K562 (cell line): ENCODE measurements at regions not wholly inside any gene's neighbourhood (a gene's known extent, or its start where the extent isn't known, plus 50 kb on each side); places are given as distances from the start of the nearest gene placed in this dataset.

Experiments
- ATAC-seq: fragments of 200-7000 bp; cut with Tn5 transposase; 3 replicates; pipeline ENCODE4 v1.9.1; 2020; ENCODE audit warnings: moderate library complexity
- BruUV-seq: library from RNA; stranded (reverse); fragments of 400-500 nt; replicated peaks from 2 replicates; lab custom pipeline; 2021; lab: Mats Ljungman, UMichigan
- CTCF ChIA-PET: fragments of 300-600 bp; formaldehyde crosslinking; extraction: SDS; loops from one replicate; lab custom pipeline; 2021; ENCODE audit warnings: low intra/inter-chr PET ratio; lab: Yijun Ruan, JAX
- POLR2A ChIA-PET: fragments of 300-600, 350-650 bp; sonication (Branson Sonifier 250); formaldehyde crosslinking; extraction: SDS; loops from one replicate; lab custom pipeline; 2021; ENCODE audit warnings: antibody characterized with exemption, inconsistent platforms; lab: Yijun Ruan, JAX
- DNase-seq, 4 experiments: peaks; one replicate each; pipeline versions ENCODE4 v3.0.0 to v3.0.0-alpha.2; 2011 to 2018; ENCODE audit warnings: low spot score in 3 of 4, mixed read lengths in 3 of 4; ENCODE audit errors: extremely low read depth in 1 of 4
- FAIRE-seq: peaks from 2 replicates; lab custom pipeline; 2011; peaks lifted over from hg19 to GRCh38; lab: Jason Lieb, UNC
- H2AFZ ChIP-seq: 2 replicates; pipeline ENCODE4 v1.6.0; 2011; ENCODE audit warnings: low read depth, low read length, control low read depth, inconsistent platforms
- H3K27ac ChIP-seq: fragments of 200-600 bp; 3 replicates; pipeline ENCODE4 v1.8.0; 2011; ENCODE audit warnings: low read depth, mild to moderate bottlenecking, control low read depth, inconsistent platforms, low read length, moderate library complexity, mixed read lengths; ENCODE audit errors: extremely low read depth
- H3K27me3 ChIP-seq, 2 experiments: fragments of 300-600 bp in 1 of 2; 2 replicates in 1 of 2; 3 replicates in 1 of 2; pipeline versions ENCODE4 v1.6.0 to v1.8.0; 2011; ENCODE audit warnings: inconsistent platforms in 2 of 2, low read length in 2 of 2, mild to moderate bottlenecking in 1 of 2, mixed read lengths in 1 of 2, moderate library complexity in 1 of 2; ENCODE audit not compliant: control insufficient read depth in 2 of 2, insufficient read depth in 2 of 2
- H3K36me3 ChIP-seq: fragments of 300-600 bp; 3 replicates; pipeline ENCODE4 v1.8.0; 2011; ENCODE audit warnings: mild to moderate bottlenecking, low read length, inconsistent platforms; ENCODE audit not compliant: control insufficient read depth, insufficient read depth
- H3K4me1 ChIP-seq, 2 experiments: fragments of 200-600 bp in 1 of 2; replicated peaks in 1 of 2; 2 replicates in 1 of 2; 3 replicates in 1 of 2; pipeline versions ENCODE4 v1.5.1 to v1.8.0; 2011; ENCODE audit warnings: inconsistent platforms in 2 of 2, low read length in 2 of 2, mild to moderate bottlenecking in 1 of 2, mixed read lengths in 1 of 2, moderate library complexity in 1 of 2; ENCODE audit not compliant: control insufficient read depth in 2 of 2, insufficient read depth in 2 of 2
- H3K4me2 ChIP-seq: 2 replicates; pipeline ENCODE4 v1.6.1; 2011; ENCODE audit warnings: low read length, control low read depth, inconsistent platforms, mixed read lengths; ENCODE audit not compliant: insufficient read depth
- H3K4me3 ChIP-seq: fragments of 200-600 bp; sonication (generic), shearing (Covaris generic); 2 replicates; pipeline ENCODE4 v1.5.1; 2016; ENCODE audit warnings: control low read depth, inconsistent platforms
- H3K79me2 ChIP-seq: fragments of 200-600 bp; 3 replicates; pipeline ENCODE4 v1.8.0; 2011; ENCODE audit warnings: low read length, inconsistent platforms; ENCODE audit not compliant: control insufficient read depth, insufficient read depth
- H3K9ac ChIP-seq, 2 experiments: 2 replicates each; pipeline versions ENCODE4 v1.6.0 to v1.6.1; 2011; ENCODE audit warnings: low read depth in 2 of 2, low read length in 2 of 2, control low read depth in 1 of 2, inconsistent platforms in 1 of 2, mild to moderate bottlenecking in 1 of 2, mixed read lengths in 1 of 2; ENCODE audit not compliant: insufficient read depth in 1 of 2
- H3K9me1 ChIP-seq: one replicate; pipeline ENCODE4 v1.6.0; 2011; ENCODE audit warnings: inconsistent platforms, mild to moderate bottlenecking, low read length, moderate library complexity; ENCODE audit not compliant: control insufficient read depth, insufficient read depth
- H3K9me3 ChIP-seq: replicated peaks from 2 replicates; pipeline ENCODE4 v1.5.1; 2011; ENCODE audit warnings: low read depth, low read length, inconsistent platforms; ENCODE audit not compliant: control insufficient read depth, insufficient read depth
- H4K20me1 ChIP-seq: replicated peaks from 2 replicates; pipeline ENCODE4 v1.6.1; 2011; ENCODE audit warnings: low read length, inconsistent platforms, mixed read lengths; ENCODE audit not compliant: control insufficient read depth, insufficient read depth
- ATF3 ChIP-seq, 2 experiments: fragments of 450-650 bp in 1 of 2; sonication (generic) in 1 of 2; formaldehyde crosslinking in 1 of 2; IDR thresholded peaks in 1 of 2; conservative IDR thresholded peaks in 1 of 2; 2 replicates each; pipeline versions ENCODE4 v1.6.1 to v1.8.1; 2016 to 2023; ENCODE audit warnings: mild to moderate bottlenecking in 2 of 2, moderate library complexity in 2 of 2, inconsistent platforms in 1 of 2, missing genetic modification reagents in 1 of 2
- CEBPB ChIP-seq: fragments of 450-650 bp; IDR thresholded peaks from 2 replicates; pipeline ENCODE4 v1.6.1; 2016; ENCODE audit warnings: missing genetic modification characterization, missing compliant biosample characterization
- CEBPG ChIP-seq, 3 experiments: fragments of 200-800 bp in 1 of 3; sonication (Bioruptor generic) in 1 of 3; sonication (generic) in 1 of 3; formaldehyde crosslinking in 1 of 3; IDR thresholded peaks in 2 of 3; conservative IDR thresholded peaks in 1 of 3; 2 replicates each; pipeline versions ENCODE4 v1.6.1 to v1.8.0; 2016 to 2022; ENCODE audit warnings: missing compliant biosample characterization in 2 of 3, missing genetic modification characterization in 2 of 3, mild to moderate bottlenecking in 1 of 3, missing genetic modification reagents in 1 of 3
- CSDE1 ChIP-seq, 2 experiments: fragments of 450-650 bp; IDR thresholded peaks; 2 replicates each; pipeline ENCODE4 v1.6.1; 2016; ENCODE audit warnings: mild to moderate bottlenecking in 1 of 2
- ILF3 ChIP-seq: fragments of 450-650 bp; IDR thresholded peaks from 2 replicates; pipeline ENCODE4 v1.6.1; 2018; ENCODE audit warnings: antibody characterized with exemption, mild to moderate bottlenecking, moderate library complexity, borderline replicate concordance
- IRF9 ChIP-seq: fragments of 450-650 bp; IDR thresholded peaks from 2 replicates; pipeline ENCODE4 v1.6.1; 2016; ENCODE audit warnings: missing biosample characterization, missing genetic modification characterization
- JUND ChIP-seq, 2 experiments: IDR thresholded peaks; 2 replicates in 1 of 2; 3 replicates in 1 of 2; pipeline ENCODE4 v1.6.1; 2011; ENCODE audit warnings: borderline replicate concordance in 2 of 2, low read depth in 2 of 2, low read length in 2 of 2, improper control_type of control experiment in 1 of 2, missing biosample characterization in 1 of 2, missing genetic modification characterization in 1 of 2, missing genetic modification reagents in 1 of 2
- SIN3A ChIP-seq, 2 experiments: fragments of 150-350 bp in 1 of 2; IDR thresholded peaks; 2 replicates each; pipeline ENCODE4 v1.6.1; 2011 to 2016; ENCODE audit warnings: borderline replicate concordance in 2 of 2, low read depth in 2 of 2, low read length in 2 of 2, mild to moderate bottlenecking in 2 of 2, moderate library complexity in 2 of 2; ENCODE audit not compliant: control insufficient read depth in 1 of 2
- TRIM24 ChIP-seq, 2 experiments: fragments of 450-650 bp; IDR thresholded peaks; 2 replicates each; pipeline ENCODE4 v1.6.1; 2016
- TRIM28 ChIP-seq: fragments of 450-650 bp; IDR thresholded peaks from 2 replicates; pipeline ENCODE4 v1.6.1; 2017
- WGBS: fragments of 100-300 bp; shearing (Covaris generic); methylation state at CpG from one replicate; pipeline ENCODE4 v1.1.6; 2016; ENCODE audit warnings: low coverage, mixed read lengths; ENCODE audit not compliant: insufficient coverage; ENCODE audit errors: missing lambda C conversion rate; 5-methylcytosine and 5-hydroxymethylcytosine counted together
- in situ Hi-C: fragments of 300-500 bp; cut with MboI; formaldehyde crosslinking; loops from 4 replicates; pipeline ENCODE4 v1.15.0; 2018; ENCODE audit warnings: inconsistent platforms, mixed read lengths
- intact Hi-C: fragments of 100-400 bp; cut with micrococcal nuclease; formaldehyde crosslinking; loops from 2 replicates; pipeline ENCODE4 v1.14.2; 2022

- Histone ChIP-seq H3K4me1 (no peaks in the 10 kb centered on the region), H3K27ac (no peak overlapping the region), H2AFZ (no peak overlapping the region), H3K27me3 (no peaks in the 10 kb centered on the region), H3K9me3 (0 out of 2 replicates have a peak, but pooled peaks cover 1% of the 10 kb centered on the region), H3K79me2 (no peaks in the 10 kb centered on the region), H3K9ac (no peak overlapping the region), H4K20me1 (no peaks in the 10 kb centered on the region), H3K36me3 (no peaks in the 10 kb centered on the region), H3K4me3 (no peak overlapping the region), H3K9me1 (no peaks in the 10 kb centered on the region), H3K4me2 (no peak overlapping the region)
- WGBS = 63% methylated on average over 5 of the region's 8 CpGs
- no peak for DNase-seq
- ATAC-seq = no peak
- no peak for FAIRE-seq
- in situ Hi-C loops = no loop called here
- no peak for TF ChIP-seq CSDE1 (IDR thresholded peaks at IDR 0.05)
- no peak for TF ChIP-seq JUND (IDR thresholded peaks at IDR 0.05; ENCODE audit: borderline replicate concordance, low read depth, low read length)
- peak; percentile 36; the same call in 1 of the 3 replicates for TF ChIP-seq JUND (tag; IDR thresholded peaks at IDR 0.05; ENCODE audit: borderline replicate concordance, low read depth, low read length)
- no peak for TF ChIP-seq ILF3
- TF ChIP-seq TRIM28 = no peak
- peak; percentile 68; a peak in 3 of 4 replicates for TF ChIP-seq TRIM24 (IDR thresholded peaks at IDR 0.05)
- peak; percentile 56; the same call in 1 of the 2 replicates for TF ChIP-seq ATF3 (IDR thresholded peaks at IDR 0.05)
- TF ChIP-seq ATF3 (CRISPR knock-in tag; conservative IDR thresholded peaks at IDR 0.05) = no peak
- peak; percentile 74 for TF ChIP-seq CEBPG (CRISPR knock-in tag; IDR thresholded peaks at IDR 0.05)
- peak; percentile 79 to 84 for TF ChIP-seq CEBPG (tag; conservative IDR thresholded peaks at IDR 0.05 in 1 of 2, IDR thresholded peaks at IDR 0.05 in 1 of 2)
- peak; percentile 96 for TF ChIP-seq CEBPB
- no peak for TF ChIP-seq SIN3A (IDR thresholded peaks at IDR 0.05; ENCODE audit: borderline replicate concordance in 2 of 2, control insufficient read depth in 1 of 2, low read depth in 2 of 2, low read length in 2 of 2)
- peak; percentile 44; the same call in 1 of the 2 replicates for TF ChIP-seq IRF9
- CTCF ChIA-PET = no interaction called here
- intact Hi-C loops = no loop called here
- POLR2A ChIA-PET = no interaction called here
- BruUV-seq = no TSS peak
These were observed 357.7 kb downstream of the LMO7 start for GRCh38 chr13:75993823-75994222.
